HL-60/S4 treated with retinoic acid at 250 ng/mL for 4 days and 3 days (cell line): ENCODE measurements at regions not wholly inside any gene's neighbourhood (a gene's known extent, or its start where the extent isn't known, plus 50 kb on each side); places are given as distances from the start of the nearest gene placed in this dataset.
"Not testable (repeated sequence)": the region's sequence is repeated elsewhere in the genome, so short reads cannot be mapped to it uniquely, and the experiment has no call there.

Source experiments
- in situ Hi-C: fragments of 300-500 bp; cut with MboI; formaldehyde crosslinking; loops from 2 replicates; pipeline ENCODE4 v1.7.0; 2022; ENCODE audit warnings: low sequenced_read_pairs

DNA sequence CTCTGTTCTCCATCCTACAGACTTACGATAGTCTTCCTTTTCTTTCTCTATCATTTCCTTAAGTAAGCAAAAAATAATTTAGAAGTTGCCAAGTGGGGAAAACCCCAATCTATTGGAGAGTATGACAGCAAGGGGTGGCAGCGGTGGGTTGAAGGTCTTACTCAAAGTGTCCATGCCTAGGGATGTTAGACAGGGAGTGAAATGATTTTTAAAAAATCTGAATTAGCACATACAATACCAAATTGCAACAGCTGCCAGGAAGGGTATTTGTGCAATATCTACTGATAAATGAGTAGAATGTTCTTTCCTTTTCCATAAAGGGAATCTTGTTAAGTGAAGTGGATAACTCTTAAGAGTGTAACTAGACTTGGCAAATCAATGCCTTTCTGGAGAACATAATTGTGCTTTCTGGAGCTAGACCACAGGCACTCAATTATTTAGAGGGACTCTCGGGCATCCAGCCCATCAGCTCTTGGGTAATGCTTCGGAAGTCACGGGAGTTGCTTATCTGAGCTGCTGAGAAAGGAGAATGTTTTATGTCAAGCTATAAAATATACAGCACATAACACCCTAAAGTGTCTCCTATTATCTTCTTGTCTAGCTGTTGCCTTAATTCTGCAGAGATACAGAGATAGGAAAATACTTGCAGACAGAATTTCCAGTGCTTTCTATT lies 151.5 kb downstream of the KCNJ2 start:
- in situ Hi-C loops = no loop called here

DNA sequence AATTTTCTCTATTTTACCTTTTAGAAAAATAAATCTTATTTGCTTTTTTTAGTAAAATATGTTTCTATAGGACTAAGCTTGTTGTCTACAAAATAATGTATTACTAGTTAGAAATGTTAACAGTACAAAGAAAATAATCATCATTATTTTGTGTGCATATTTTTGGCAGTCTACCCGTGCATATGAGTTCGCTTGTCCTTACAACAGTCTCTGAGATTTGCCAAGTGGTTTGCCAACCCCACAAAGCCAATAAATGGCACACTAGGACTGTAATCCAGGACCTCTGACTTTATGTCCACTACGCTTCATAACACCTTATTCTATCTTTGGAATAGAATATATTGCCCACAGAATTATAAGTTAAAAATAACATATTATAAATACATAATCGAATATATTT lies 152.0 kb downstream of the KCNJ2 start:
- in situ Hi-C loops = no loop called here

DNA sequence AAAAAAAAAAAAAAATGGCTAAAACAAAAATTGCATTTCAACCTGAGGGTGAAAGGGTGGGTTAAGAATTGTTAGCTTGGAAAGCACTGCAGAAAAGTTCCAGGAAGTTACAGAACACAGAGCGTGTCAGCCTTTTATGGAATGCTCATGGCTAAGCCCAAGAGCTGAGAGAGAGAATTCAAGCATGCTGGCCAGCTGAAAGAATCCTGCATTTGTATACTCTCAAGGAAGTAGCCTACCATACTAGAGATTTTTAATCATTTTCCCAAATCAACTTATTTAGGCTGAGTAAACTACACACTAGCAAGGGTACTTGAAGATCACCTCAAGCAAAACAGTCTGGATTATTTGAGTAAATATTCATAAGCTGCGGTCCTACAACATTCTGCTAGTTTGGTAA lies 153.9 kb downstream of the KCNJ2 start:
- in situ Hi-C loops = no loop called here

DNA sequence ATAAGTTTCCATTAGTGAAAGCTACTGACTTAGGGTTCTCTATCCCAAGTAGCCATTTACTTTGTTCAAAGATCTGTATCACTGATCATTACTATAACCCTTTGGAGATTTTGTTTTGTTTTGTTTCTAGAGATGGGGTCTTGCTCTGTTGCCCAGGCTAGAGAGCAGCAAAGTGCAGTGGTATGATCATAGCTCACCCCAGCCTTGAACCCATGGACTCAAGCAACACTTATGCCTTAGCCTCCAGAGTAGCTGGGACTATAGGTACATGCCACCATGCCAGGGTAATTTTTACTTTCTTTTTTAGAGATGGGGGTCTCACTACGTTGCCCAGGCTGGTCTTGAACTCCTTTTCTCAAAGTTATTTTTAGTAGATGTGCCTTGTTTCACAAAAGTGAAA lies 154.7 kb downstream of the KCNJ2 start:
- in situ Hi-C loops = no loop called here

DNA sequence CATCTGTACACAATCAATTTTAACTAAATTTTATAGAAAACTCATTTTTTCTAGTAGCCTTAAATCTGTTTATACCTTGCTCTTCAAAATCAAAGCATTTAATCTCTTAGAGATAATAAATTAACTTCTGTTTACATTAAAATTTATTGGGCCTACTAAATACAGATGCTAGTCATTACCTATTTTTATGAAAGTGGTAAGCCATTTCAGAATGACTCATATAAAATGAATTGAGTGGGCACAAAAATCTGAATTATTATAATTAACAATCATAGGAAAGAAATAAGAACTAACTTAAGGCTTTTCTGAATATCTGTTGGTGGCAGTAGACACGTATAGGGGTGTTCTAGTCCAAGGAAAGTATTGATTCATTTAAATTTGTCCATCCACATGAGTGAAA lies 157.9 kb downstream of the KCNJ2 start:
- in situ Hi-C loops = no loop called here

DNA sequence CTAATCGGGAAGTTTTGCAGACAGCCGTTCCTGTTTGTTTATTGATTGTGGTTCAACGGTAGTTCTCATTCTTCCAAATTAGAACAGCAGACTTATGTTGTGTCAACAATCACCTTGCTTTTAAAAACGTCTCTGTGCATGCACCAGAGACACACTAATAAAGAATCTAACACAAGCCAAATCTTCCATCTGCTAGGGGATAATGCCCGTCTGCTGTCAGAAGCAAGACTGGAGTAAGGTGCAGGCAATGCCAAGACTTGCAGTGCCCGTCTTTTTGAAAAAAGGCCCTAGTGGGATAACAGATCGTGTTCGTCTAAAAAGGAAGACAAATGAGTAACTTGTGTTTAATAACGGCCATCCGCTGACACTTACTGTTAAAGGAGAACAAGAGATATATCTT lies 158.4 kb downstream of the KCNJ2 start:
- in situ Hi-C loops = no loop called here

DNA sequence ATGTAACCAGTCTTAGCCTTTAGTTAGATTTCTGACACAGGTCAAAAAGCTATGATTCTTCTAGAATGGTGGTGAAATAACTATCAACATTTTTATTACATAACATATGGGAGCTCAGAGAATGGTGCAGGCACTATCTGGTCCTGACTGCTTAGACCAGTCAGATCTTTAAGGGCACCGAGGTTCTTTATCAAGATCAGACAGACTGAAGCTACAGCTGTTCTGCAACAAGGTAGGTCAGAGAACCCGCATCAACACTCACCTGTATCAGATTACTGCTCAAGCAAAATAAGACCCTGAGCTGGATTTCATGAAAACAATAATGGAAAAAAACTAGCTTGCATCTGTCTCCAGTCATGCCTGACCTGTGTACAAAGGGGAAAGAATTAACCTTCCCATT lies 160.4 kb downstream of the KCNJ2 start:
- in situ Hi-C loops = no loop called here

DNA sequence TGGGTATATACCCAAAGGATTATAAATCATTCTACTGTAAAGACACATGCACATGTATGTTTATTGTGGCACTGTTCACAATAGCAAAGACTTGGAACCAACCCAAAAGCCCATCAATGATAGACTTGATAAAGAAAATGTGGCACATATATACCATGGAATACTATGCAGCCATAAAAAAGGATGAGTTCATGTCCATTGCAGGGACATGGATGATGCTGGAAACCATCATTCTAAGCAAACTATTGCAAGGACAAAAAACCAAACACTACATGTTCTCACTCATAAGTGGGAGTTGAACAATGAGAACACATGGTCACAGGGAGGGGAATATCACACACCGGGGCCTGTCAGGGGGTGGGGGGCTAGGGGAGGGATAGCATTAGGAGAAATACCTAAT lies 161.7 kb downstream of the KCNJ2 start:
- in situ Hi-C loops = not testable (repeated sequence)

DNA sequence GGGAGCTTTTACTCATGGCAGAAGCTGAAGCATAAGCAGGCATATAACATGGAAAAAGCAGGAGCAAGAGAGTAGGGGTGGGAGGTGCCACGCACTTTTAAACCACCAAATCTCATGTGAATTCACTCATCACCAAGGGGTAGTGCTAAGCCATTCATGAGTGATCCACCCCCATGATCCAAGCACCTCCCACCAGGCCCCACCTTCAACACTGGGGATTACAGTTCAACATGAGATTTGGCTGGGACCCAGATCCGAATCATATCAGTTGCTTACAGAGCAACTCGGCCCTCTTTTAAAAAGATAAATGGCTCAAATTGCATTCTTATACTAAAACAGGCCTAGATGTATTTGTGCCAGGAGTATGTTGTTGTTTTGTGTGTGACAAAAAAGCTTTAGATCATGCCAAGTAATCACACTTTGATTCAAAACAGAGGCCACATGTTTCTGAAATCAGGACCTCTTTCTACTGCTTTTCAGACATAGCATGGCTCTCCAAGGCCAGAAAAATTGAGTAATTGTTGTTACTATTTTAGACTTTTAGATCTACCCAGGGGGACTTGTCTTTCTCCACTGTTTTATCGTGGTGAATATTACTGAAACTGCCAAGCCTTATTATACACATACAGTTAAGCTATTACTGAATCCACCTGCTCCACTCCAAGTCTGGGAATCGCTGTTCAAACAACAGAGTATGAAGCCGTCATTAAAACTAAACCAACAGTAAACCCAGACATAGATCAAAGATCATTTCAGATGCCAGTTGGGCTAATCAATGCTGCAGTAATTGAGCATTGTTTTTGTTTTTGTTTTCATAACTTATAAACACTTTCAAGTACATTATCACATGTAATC lies 163.3 kb downstream of the KCNJ2 start:
- in situ Hi-C loops = no loop called here

DNA sequence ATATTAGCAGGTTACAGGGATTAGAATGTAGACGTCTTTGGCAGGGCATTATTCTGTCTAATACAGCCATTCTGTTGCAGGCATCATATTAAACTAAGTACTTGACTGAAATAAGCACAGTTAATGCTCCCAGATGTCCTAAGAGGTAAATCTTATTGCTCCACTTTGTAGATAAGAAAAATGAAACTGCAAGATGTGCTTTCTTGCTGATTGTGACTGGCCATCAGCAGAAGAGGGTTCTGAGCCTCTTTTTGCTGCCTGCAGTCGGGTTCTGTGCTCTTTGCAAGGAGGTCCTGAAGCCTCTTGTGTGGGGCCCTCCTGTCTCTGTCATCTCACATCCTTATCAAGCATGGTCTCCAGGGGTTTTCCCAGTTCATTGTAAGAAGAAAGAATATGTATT lies 167.1 kb downstream of the KCNJ2 start:
- in situ Hi-C loops = no loop called here

DNA sequence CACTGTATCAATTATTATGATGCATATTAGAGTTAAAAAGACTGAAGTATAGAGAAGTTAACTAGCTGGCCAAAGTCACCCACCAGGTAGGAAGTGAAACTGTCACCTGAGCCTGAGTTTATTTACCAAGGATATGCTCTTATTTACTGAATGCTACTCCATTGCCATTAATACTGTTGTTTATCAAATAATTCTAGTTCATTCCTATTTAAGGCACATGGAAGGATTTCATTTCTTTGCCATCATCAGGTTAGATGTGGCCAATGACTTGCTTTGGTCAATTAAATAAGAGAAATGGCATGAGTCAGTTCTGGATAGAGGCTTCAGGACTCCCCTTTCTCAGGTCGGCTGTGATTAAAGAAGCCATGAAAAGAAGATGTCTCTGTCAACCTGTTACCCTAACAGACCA lies 169.6 kb downstream of the KCNJ2 start:
- in situ Hi-C loops = no loop called here

DNA sequence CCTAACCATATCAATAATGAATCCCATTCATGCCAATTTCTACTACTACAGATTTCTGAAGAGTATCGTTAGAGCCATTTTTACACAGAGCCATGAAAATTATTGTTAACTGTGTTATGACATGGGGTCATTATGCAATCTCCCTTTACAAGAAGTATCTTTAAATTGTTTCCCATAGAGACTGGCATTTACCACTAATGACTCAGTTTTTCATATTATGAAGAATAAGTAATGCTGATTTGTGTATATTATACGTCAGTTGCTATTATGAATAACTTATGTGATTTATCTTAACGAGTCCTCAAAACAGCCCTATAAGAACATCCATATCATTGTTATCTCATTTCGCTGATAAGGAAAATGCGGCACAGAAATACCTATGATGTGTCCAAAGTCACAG lies 173.8 kb downstream of the KCNJ2 start:
- in situ Hi-C loops = no loop called here

DNA sequence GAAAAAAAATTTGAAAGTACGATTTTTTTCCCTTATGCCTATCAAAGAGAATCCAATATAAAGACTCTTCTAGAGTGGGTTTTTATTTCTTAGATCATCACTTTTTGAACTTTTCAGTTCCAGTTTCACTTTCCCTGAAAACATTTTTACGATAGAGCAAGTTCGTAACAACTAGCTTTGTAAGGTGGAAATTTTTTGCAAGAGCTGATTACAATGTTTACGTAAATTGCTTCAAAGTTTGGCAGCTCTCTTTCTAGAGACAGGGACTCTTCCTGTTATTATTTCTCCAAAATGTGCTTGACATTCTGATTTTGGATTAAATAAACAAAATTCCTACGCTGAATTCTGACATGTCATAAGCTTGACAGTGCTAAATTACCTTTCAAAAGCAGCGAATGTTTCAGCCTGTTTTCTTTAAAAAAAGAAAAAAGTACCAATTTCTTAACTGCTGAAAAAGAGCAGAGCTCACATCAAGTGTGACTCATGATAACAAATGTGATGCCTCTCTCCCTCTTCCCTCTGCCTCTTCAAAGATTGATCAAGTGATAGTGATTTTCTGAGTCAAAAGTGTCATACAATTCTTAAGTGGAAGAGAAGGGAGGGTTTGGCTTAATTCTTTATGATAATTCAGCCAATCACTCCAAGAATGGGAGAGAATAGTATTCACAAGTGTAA lies 175.2 kb downstream of the KCNJ2 start:
- in situ Hi-C loops = no loop called here

DNA sequence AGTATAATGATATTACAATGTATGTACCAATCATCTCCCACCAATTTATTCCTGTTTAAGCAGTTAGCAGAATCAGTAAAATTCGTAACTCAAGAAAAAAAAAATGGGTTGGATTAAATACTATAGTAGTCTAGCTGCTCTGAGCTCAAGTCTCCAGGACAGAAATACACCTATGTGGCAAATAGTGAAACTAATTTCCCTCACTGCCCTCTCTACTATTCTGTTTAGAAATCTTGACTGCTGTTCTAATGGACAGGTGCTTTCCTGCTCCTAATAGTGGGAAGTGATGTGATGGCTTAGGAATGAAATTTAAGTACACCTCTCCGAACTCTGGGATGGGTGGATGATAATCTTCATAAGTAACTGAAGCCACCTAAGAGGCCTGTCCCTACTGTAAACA lies 175.7 kb downstream of the KCNJ2 start:
- in situ Hi-C loops = no loop called here

DNA sequence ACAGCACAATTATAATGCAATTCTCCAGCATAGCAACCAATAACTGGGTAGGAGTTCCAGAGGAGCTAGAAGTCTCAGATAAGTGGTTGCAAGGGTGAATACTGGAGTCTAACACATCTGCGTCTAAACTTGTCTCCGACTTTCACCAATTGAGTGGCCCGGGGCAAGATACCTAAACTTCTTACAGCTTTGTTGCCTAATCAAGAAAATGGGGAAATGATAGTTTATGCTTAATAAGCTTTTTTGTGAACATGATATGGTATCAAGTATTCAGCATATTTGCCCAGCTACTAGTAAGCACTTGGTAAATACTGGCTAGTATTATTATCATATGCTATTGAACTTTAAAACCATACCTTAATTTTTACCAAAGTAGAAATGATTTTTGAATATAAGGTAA lies 183.5 kb downstream of the KCNJ2 start:
- in situ Hi-C loops = no loop called here

DNA sequence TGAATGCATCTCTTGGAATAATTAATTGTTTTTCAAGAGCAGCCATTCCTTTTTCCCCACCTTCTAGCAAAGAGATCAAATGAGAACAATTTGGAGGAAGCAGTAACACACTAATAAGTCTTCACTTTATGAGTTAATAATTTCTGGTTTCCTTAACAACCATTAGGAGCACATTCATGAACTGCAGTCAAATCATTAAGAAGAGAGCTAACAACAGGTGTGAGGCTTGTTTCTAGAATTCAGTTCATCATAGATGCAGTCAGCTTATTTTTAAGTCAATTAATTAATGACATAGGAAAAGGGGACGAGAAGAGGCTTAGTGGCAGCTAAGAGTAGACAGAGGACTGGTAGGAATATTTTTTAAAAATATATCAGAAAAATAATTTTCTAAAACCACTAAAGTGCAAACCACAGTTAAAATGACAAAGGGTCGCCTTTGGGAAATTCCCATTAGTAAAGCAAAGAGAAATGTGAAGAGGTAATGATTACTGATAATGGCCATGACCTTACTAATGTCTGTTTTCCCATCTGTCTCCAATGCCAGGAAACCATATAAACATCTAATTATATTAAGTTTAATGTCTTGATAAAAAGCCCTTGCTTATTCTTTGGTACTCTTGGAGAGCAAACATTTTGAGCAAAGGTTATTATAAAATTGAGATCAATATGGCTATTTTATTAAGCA lies 184.2 kb downstream of the KCNJ2 start:
- in situ Hi-C loops = no loop called here

DNA sequence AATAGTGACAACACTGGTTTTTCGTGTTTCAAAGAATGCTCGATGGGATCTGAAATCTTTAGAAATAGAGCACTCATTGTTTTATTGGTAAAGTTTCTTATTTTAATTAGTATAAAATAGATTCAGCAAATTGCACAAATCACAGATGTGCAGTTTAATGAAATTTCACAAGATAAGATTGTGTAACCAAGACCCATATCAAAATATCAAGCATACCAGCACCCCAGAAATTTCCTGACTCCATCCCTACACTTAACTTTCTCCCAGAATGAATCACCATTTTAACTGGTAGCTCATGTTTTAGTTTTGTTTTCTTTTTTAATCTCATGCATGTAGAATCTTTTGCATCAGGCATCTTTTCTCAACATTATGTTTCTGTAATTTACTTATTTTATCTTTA lies 185.9 kb downstream of the KCNJ2 start:
- in situ Hi-C loops = no loop called here

DNA sequence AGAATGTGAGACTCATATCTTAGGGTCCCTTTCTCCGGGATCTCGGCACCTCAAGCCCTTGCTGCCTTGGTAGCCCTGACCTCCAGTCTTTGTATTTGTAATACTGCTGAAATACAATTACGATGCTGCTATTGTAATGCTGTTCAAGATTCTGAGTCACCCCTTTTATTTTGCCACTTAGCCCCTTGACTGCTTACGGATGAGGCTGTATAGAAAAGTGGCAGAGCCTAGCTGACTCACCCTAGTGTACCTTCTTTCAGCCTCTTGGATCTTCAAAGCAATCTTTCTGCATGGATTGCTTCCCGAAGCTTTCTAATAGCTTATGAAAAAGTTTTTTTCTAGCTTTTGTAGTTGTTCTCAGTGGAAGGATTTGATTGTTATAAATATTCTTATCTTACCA lies 187.9 kb downstream of the KCNJ2 start:
- in situ Hi-C loops = no loop called here

DNA sequence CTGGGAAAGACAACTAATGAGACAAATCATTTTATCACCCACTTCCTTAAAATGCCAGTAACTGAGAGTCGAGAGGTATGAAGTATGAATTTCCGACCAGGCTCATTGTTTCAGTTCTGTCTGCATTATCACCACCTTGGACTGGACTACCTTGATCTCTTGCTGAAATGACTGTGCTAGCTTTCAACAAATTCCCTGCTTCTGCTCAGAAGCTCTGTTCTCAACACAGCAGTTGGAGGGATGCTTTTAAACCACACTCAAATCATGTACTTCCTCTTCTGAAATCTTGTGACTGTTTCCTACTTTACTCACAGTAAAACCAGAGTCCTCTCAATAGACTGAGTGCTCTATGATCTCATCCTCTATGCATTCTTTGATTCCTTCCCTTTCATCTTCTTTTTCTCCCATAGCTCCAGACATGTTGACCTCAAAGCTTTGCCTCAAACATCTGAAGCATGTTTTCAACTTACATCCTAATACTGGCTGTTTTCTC lies 195.8 kb downstream of the KCNJ2 start:
- in situ Hi-C loops = no loop called here

DNA sequence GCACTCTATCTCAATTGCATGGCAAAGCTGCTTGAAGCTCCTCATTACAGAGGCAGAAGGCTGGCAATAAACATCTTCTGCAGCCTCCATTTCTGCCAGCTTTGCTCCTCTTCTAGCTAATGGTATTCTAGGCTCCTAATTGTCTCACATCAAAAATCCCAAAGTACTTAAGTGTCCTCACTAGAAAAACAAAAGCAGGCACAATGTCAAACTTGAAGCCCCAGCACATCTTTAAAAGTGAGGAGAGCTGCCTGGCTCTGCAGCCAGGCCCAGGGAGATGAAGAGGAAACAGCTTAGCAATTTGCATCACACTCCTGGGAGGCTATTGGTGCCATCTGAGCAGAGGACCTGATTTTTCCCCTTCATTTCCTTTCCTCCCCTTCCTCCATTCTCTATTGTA lies 197.1 kb downstream of the KCNJ2 start:
- in situ Hi-C loops = no loop called here

DNA sequence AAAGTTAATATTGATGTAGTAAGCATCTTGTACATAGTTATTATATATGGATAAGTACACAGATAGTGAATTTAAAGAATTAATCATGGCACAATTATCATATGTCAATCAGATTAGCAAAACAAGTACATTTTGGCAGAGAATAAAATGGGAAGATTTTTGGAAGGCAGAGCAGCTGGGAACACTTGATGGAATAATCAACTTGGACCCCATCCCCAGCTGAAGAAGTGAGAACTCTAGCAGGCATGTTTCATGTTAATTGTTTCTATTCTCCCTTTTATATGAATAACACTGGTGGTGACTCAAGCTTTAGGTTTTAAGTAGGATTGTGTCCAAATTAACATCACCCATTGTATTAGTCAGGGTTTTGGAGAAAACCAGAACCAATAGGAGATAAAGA lies 198.7 kb downstream of the KCNJ2 start:
- in situ Hi-C loops = no loop called here
